Choroid plexus epithelial cell (primary cell): ENCODE measurements at regions not wholly inside any gene's neighbourhood (a gene's known extent, or its start where the extent isn't known, plus 50 kb on each side); places are given as distances from the start of the nearest gene placed in this dataset.

Experiments used
- DNase-seq: peaks from one replicate; pipeline ENCODE4 v3.0.0-alpha.2; 2010; ENCODE audit warnings: low read depth
- H3K4me3 ChIP-seq: 2 replicates; pipeline ENCODE4 v1.5.1; 2011; ENCODE audit warnings: low read depth, mild to moderate bottlenecking, control low read depth, low read length, moderate library complexity
- CTCF ChIP-seq: conservative IDR thresholded peaks from 2 replicates; pipeline ENCODE4 v1.5.1; 2011; ENCODE audit warnings: low read depth, mild to moderate bottlenecking, control low read depth, inconsistent platforms, low read length, moderate library complexity

- DNase-seq, result no peak
- TF ChIP-seq CTCF, result no peak
- no peak overlapping the region for H3K4me3 ChIP-seq
Measured at GRCh38 chr3:154728285-154728684, 298.3 kb upstream of the GPR149 start.

- TF ChIP-seq CTCF, result no peak
- no peak for DNase-seq
- H3K4me3 ChIP-seq, result no peak overlapping the region
Measured at GRCh38 chr3:154720921-154721320, 290.9 kb upstream of the GPR149 start.

GRCh38 chr3:154718053-154718452 lies 288.1 kb upstream of the GPR149 start:
- H3K4me3 ChIP-seq, result no peak overlapping the region
- TF ChIP-seq CTCF, result no peak
- DNase-seq, result no peak

- no peak for TF ChIP-seq CTCF
- H3K4me3 ChIP-seq, result no peak overlapping the region
Measured at GRCh38 chr3:154716170-154716569, 286.2 kb upstream of the GPR149 start.

GRCh38 chr3:154708554-154708953 lies 278.6 kb upstream of the GPR149 start:
- no peak for DNase-seq
- TF ChIP-seq CTCF, result no peak
- no peak overlapping the region for H3K4me3 ChIP-seq

More at GRCh38 chr3:154716170-154716569, 286.2 kb upstream of the GPR149 start:
- DNase-seq, result no peak

- peak; percentile 1 for DNase-seq
- no peak overlapping the region for H3K4me3 ChIP-seq
- no peak for TF ChIP-seq CTCF
Measured at GRCh38 chr3:154701055-154701454, 271.1 kb upstream of the GPR149 start.

GRCh38 chr3:154690413-154690812 lies 260.4 kb upstream of the GPR149 start:
- TF ChIP-seq CTCF, result no peak
- no peak for DNase-seq
- no peak overlapping the region for H3K4me3 ChIP-seq
